SK-N-SH (cell line): ENCODE measurements at regions not wholly inside any gene's neighbourhood (a gene's known extent, or its start where the extent isn't known, plus 50 kb on each side); places are given as distances from the start of the nearest gene placed in this dataset.

Source experiments
- CTCF ChIA-PET: fragments of 300-600, 350-600 bp; formaldehyde crosslinking; extraction: SDS; loops from one replicate; lab custom pipeline; 2021; lab: Yijun Ruan, JAX
- POLR2A ChIA-PET: fragments of 350-600 bp; sonication (Branson Sonifier 250); formaldehyde crosslinking; extraction: SDS; loops from one replicate; lab custom pipeline; 2020; ENCODE audit warnings: antibody characterized with exemption, inconsistent platforms; lab: Yijun Ruan, JAX
- DNase-seq: peaks from one replicate; pipeline ENCODE4 v3.0.0; 2012
- H2AFZ ChIP-seq: fragments of 200-600 bp; sonication (generic); 2 replicates; pipeline ENCODE4 v1.8.1; 2016; ENCODE audit warnings: antibody characterized with exemption, mild to moderate bottlenecking, low read depth
- H3F3A ChIP-seq: fragments of 200-600 bp; sonication (generic); replicated peaks from 2 replicates; pipeline ENCODE3; 2016; ENCODE audit warnings: antibody characterized with exemption, mild to moderate bottlenecking; ENCODE audit not compliant: insufficient read depth
- H3K27ac ChIP-seq, 2 experiments: fragments of 200-500 bp in 1 of 2; fragments of 200-600 bp in 1 of 2; sonication (Bioruptor generic) in 1 of 2; sonication (generic), shearing (Covaris generic) in 1 of 2; 2 replicates each; pipeline versions ENCODE4 v1.5.1 to v1.6.1; 2014 to 2016; ENCODE audit warnings: low read depth in 2 of 2, inconsistent platforms in 1 of 2, low read length in 1 of 2, mild to moderate bottlenecking in 1 of 2, mixed read lengths in 1 of 2
- H3K27me3 ChIP-seq: fragments of 200-600 bp; sonication (generic), shearing (Covaris generic); 2 replicates; pipeline ENCODE4 v1.6.1; 2016; ENCODE audit warnings: mixed run types; ENCODE audit not compliant: insufficient read depth
- H3K36me3 ChIP-seq, 2 experiments: fragments of 200-500 bp in 1 of 2; fragments of 200-600 bp in 1 of 2; sonication (Bioruptor generic) in 1 of 2; sonication (generic) in 1 of 2; replicated peaks in 1 of 2; 2 replicates each; pipeline versions ENCODE3 to v1.5.1; 2014 to 2016; ENCODE audit warnings: low read length in 1 of 2, mild to moderate bottlenecking in 1 of 2; ENCODE audit not compliant: insufficient read depth in 2 of 2, control insufficient read depth in 1 of 2
- H3K4me1 ChIP-seq, 2 experiments: fragments of 200-500 bp in 1 of 2; fragments of 200-600 bp in 1 of 2; sonication (Bioruptor generic) in 1 of 2; sonication (generic), shearing (Covaris generic) in 1 of 2; 2 replicates each; pipeline versions ENCODE4 v1.5.1 to v1.6.1; 2014 to 2016; ENCODE audit warnings: low read depth in 1 of 2, low read length in 1 of 2, mixed run types in 1 of 2; ENCODE audit not compliant: insufficient read depth in 2 of 2, control insufficient read depth in 1 of 2
- H3K4me2 ChIP-seq: fragments of 200-600 bp; sonication (generic), shearing (Covaris generic); 2 replicates; pipeline ENCODE4 v1.6.1; 2017; ENCODE audit warnings: mixed run types
- H3K4me3 ChIP-seq, 2 experiments: fragments of 200-500 bp in 1 of 2; fragments of 200-600 bp in 1 of 2; sonication (Bioruptor generic) in 1 of 2; sonication (generic), shearing (Covaris generic) in 1 of 2; 2 replicates each; pipeline versions ENCODE4 v1.5.1 to v1.8.1; 2014 to 2016; ENCODE audit warnings: low read depth in 2 of 2, inconsistent platforms in 1 of 2, low read length in 1 of 2, mild to moderate bottlenecking in 1 of 2, mixed read lengths in 1 of 2, moderate library complexity in 1 of 2
- H3K79me2 ChIP-seq: fragments of 200-600 bp; sonication (generic); 2 replicates; pipeline ENCODE4 v1.8.1; 2017; ENCODE audit warnings: mild to moderate bottlenecking; ENCODE audit not compliant: insufficient read depth
- H3K9ac ChIP-seq: fragments of 200-600 bp; sonication (generic); 2 replicates; pipeline ENCODE4 v1.6.1; 2017; ENCODE audit warnings: mixed run types
- H3K9me2 ChIP-seq: fragments of 200-600 bp; sonication (generic); 2 replicates; pipeline ENCODE4 v1.6.1; 2017; ENCODE audit warnings: mixed run types
- H3K9me3 ChIP-seq: fragments of 200-600 bp; sonication (generic); 2 replicates; pipeline ENCODE4 v1.6.1; 2017; ENCODE audit warnings: mixed run types, mild to moderate bottlenecking, moderate library complexity
- H4K20me1 ChIP-seq: fragments of 200-600 bp; sonication (generic); 2 replicates; pipeline ENCODE4 v1.6.1; 2017; ENCODE audit warnings: mild to moderate bottlenecking, mixed run types; ENCODE audit not compliant: insufficient read depth
- CHD2 ChIP-seq: fragments of 150-350 bp; IDR thresholded peaks from 2 replicates; pipeline ENCODE4 v1.6.1; 2018; ENCODE audit warnings: low read length; ENCODE audit not compliant: partially characterized antibody
- ELF1 ChIP-seq: IDR thresholded peaks from 2 replicates; pipeline ENCODE4 v1.4.0; 2012
- EZH2phosphoT487 ChIP-seq: fragments of 200-600 bp; sonication (generic); IDR thresholded peaks from 2 replicates; pipeline ENCODE4 v1.6.1; 2017; ENCODE audit warnings: low read depth, mixed run types, mild to moderate bottlenecking, antibody characterized with exemption, moderate library complexity, borderline replicate concordance
- FOSL2 ChIP-seq: IDR thresholded peaks from 2 replicates; pipeline ENCODE4 v1.4.0; 2012; ENCODE audit warnings: low read depth, mild to moderate bottlenecking, moderate library complexity, borderline replicate concordance
- FOXJ3 ChIP-seq: sonication (generic); formaldehyde crosslinking; IDR thresholded peaks from 2 replicates; pipeline ENCODE4 v1.5.1; 2020; ENCODE audit warnings: mild to moderate bottlenecking, missing genetic modification reagents
- FOXM1 ChIP-seq: IDR thresholded peaks from 2 replicates; pipeline ENCODE4 v1.4.0; 2012; ENCODE audit warnings: low read depth, mild to moderate bottlenecking
- GATA2 ChIP-seq: sonication (generic); formaldehyde crosslinking; IDR thresholded peaks from 2 replicates; pipeline ENCODE4 v1.5.0; 2020; ENCODE audit warnings: mild to moderate bottlenecking, missing genetic modification reagents
- JUND ChIP-seq: IDR thresholded peaks from 2 replicates; pipeline ENCODE4 v1.4.0; 2012
- MEF2A ChIP-seq: IDR thresholded peaks from 2 replicates; pipeline ENCODE4 v1.4.0; 2012; ENCODE audit warnings: low read depth, borderline replicate concordance
- NFIC ChIP-seq: IDR thresholded peaks from 2 replicates; pipeline ENCODE4 v1.4.0; 2012; ENCODE audit warnings: borderline replicate concordance
- NRF1 ChIP-seq: IDR thresholded peaks from 2 replicates; pipeline ENCODE4 v1.6.1; 2012; ENCODE audit warnings: low read depth, mild to moderate bottlenecking, low read length
- POLR2AphosphoS5 ChIP-seq: IDR thresholded peaks from 2 replicates; pipeline ENCODE4 v1.6.1; 2012; ENCODE audit warnings: low read depth, low read length
- RAD21 ChIP-seq: IDR thresholded peaks from 2 replicates; pipeline ENCODE4 v1.6.1; 2012; ENCODE audit warnings: mild to moderate bottlenecking, low read length
- RCOR1 ChIP-seq: fragments of 150-350 bp; IDR thresholded peaks from 2 replicates; pipeline ENCODE4 v1.6.1; 2017; ENCODE audit warnings: antibody characterized with exemption, low read length
- RFX5 ChIP-seq: IDR thresholded peaks from 2 replicates; pipeline ENCODE4 v1.6.1; 2012; ENCODE audit warnings: mild to moderate bottlenecking, improper control_type of control experiment, low read length
- RXRA ChIP-seq: IDR thresholded peaks from 2 replicates; pipeline ENCODE4 v1.4.0; 2012; ENCODE audit warnings: low read depth, mild to moderate bottlenecking, borderline replicate concordance
- SIN3A ChIP-seq: IDR thresholded peaks from 2 replicates; pipeline ENCODE4 v1.6.1; 2012; ENCODE audit warnings: low read depth, mild to moderate bottlenecking, low read length, moderate library complexity, borderline replicate concordance
- SMC3 ChIP-seq: IDR thresholded peaks from 2 replicates; pipeline ENCODE4 v1.6.1; 2012; ENCODE audit warnings: low read depth, low read length, improper control_type of control experiment
- TCF12 ChIP-seq: IDR thresholded peaks from 2 replicates; pipeline ENCODE4 v1.4.0; 2012
- YY1 ChIP-seq: IDR thresholded peaks from 2 replicates; pipeline ENCODE4 v1.4.0; 2012; ENCODE audit warnings: low read depth, mild to moderate bottlenecking
- WGBS: methylation state at CpG from one replicate; pipeline ENCODE4 v1.1.6; 2017; ENCODE audit warnings: low lambda C conversion rate; 5-methylcytosine and 5-hydroxymethylcytosine counted together
- TF ChIP-seq, protein P1 (sequence below): fragments of 150-350 bp; IDR thresholded peaks from 2 replicates; pipeline ENCODE4 v1.6.1; 2017; ENCODE audit warnings: antibody characterized with exemption, low read length, low read depth, borderline replicate concordance
- TF ChIP-seq, protein P2 (sequence below): fragments of 150-350 bp; IDR thresholded peaks from 2 replicates; pipeline ENCODE4 v1.6.1; 2016; ENCODE audit warnings: mild to moderate bottlenecking, low read depth, low read length

GRCh38 chr2:234873828-234874173, 78.0 kb upstream of the SH3BP4 start:
- Histone ChIP-seq H3F3A (no peaks in the 10 kb centered on the region), H3K4me3 (no peak overlapping the region), H3K27ac (no peak overlapping the region), H3K4me2 (no peak overlapping the region), H3K36me3 (no peaks in the 10 kb centered on the region), H2AFZ (no peak overlapping the region), H3K79me2 (no peaks in the 10 kb centered on the region), H3K9ac (no peak overlapping the region), H3K9me2 (no peaks in the 10 kb centered on the region), H4K20me1 (no peaks in the 10 kb centered on the region), H3K4me1 (no peaks in the 10 kb centered on the region), H3K9me3 (no peaks in the 10 kb centered on the region), H3K27me3 (no peaks in the 10 kb centered on the region)
- ChIA-PET CTCF (no interaction called here), POLR2A (no interaction called here)
- 81% methylated on average over 6 of the region's 6 CpGs for WGBS
- no peak for TF ChIP-seq RAD21
- no peak for TF ChIP-seq FOXM1
- TF ChIP-seq YY1, result no peak
- no peak for TF ChIP-seq FOSL2
- TF ChIP-seq SIN3A, result no peak
- no peak for DNase-seq

DNA sequence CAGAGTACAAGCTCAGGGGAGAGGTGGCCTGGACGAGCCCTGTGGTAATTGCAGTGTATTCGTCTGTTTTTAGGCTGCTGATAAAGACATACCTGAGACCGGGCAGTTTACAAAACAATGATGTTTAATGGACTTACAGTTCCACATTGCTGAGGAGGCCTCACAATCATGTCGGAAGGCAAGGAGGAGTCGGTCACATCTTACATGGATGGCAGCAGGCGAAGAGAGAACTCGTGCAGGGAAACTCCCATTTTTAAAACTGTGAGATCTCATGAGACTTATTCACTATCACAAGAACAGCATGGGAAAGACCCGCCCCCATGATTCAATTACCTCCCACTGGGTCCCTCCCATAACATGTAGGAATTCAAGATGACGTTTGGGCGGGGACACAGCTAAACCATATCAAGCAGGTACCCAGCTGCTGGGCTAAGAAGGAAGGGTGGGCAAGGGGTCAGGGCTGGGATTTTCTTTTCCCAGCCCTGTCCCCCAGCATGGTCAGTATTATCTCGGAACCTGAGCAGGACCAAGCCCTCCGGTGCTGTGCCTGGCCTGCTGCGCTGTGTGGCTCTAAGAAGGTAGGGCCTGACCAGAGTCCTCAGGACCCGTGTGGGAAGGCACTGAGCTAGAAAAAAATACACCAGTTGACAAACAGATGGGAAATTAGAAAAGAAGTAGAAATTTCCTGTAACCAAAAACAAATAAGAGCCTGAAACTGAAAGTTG, 78.6 kb upstream of the SH3BP4 start:
- no peak overlapping the region for H3K27ac ChIP-seq
- TF ChIP-seq MEF2A (no peak), FOXJ3 (CRISPR knock-in tag) (no peak), RAD21 (no peak), NFIC (no peak), YY1 (no peak), RFX5 (no peak)
- TF ChIP-seq, protein P1, sequence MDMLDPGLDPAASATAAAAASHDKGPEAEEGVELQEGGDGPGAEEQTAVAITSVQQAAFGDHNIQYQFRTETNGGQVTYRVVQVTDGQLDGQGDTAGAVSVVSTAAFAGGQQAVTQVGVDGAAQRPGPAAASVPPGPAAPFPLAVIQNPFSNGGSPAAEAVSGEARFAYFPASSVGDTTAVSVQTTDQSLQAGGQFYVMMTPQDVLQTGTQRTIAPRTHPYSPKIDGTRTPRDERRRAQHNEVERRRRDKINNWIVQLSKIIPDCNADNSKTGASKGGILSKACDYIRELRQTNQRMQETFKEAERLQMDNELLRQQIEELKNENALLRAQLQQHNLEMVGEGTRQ, result no peak
- CTCF ChIA-PET, result no interaction called here

DNA sequence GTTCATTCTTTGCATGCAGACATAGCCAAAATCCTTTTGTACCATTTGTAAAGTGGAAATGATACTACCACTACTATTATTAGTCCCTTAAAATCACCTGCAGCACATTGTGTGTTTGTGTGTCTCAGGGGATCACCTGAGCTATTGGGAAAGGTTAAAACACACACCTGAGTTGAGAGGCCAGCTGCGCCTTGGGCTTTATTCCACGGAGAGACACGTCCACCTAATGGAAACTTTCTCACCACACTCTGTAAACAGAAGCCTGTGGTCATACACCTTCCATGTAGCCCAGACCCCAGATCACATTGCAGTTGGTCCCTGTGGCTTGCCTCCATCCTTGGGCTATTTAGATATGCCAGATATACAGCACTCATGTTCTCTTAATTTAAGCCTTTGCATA, 81.8 kb upstream of the SH3BP4 start:
- Histone ChIP-seq H3K9me2 (no peaks in the 10 kb centered on the region), H3K4me3 (no peak overlapping the region), H3K27ac (no peak overlapping the region), H3F3A (no peaks in the 10 kb centered on the region), H3K79me2 (no peaks in the 10 kb centered on the region), H3K4me1 (no peaks in the 10 kb centered on the region), H3K27me3 (no peaks in the 10 kb centered on the region), H2AFZ (no peak overlapping the region), H3K9ac (no peak overlapping the region), H3K4me2 (no peak overlapping the region), H3K9me3 (no peaks in the 10 kb centered on the region), H4K20me1 (no peaks in the 10 kb centered on the region), H3K36me3 (no peaks in the 10 kb centered on the region)
- ChIA-PET CTCF (interaction anchor here (1.6 kb wide), 1 partner anchor 12 kb away, joined by 6 read pairs; no protein-coding TSS in a partner anchor), POLR2A (no interaction called here)
- DNase-seq, result no peak
- 80% methylated on average over 3 of the region's 3 CpGs for WGBS
- TF ChIP-seq FOXJ3 (CRISPR knock-in tag), result no peak
- no peak for TF ChIP-seq GATA2
- no peak for TF ChIP-seq JUND
- no peak for TF ChIP-seq YY1
- TF ChIP-seq NRF1, result no peak
- no peak for TF ChIP-seq POLR2AphosphoS5
- no peak for TF ChIP-seq NFIC
- TF ChIP-seq ELF1, result no peak
- no peak for TF ChIP-seq RFX5
- TF ChIP-seq MEF2A, result no peak
- TF ChIP-seq, protein P2, sequence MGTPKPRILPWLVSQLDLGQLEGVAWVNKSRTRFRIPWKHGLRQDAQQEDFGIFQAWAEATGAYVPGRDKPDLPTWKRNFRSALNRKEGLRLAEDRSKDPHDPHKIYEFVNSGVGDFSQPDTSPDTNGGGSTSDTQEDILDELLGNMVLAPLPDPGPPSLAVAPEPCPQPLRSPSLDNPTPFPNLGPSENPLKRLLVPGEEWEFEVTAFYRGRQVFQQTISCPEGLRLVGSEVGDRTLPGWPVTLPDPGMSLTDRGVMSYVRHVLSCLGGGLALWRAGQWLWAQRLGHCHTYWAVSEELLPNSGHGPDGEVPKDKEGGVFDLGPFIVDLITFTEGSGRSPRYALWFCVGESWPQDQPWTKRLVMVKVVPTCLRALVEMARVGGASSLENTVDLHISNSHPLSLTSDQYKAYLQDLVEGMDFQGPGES, result no peak
- TF ChIP-seq TCF12, result no peak
- no peak for TF ChIP-seq SMC3
- TF ChIP-seq RCOR1, result no peak
- TF ChIP-seq RXRA, result no peak
- TF ChIP-seq EZH2phosphoT487, result no peak
- no peak for TF ChIP-seq RAD21
- no peak for TF ChIP-seq SIN3A
- no peak for TF ChIP-seq CHD2

More for the DNA sequence above, 78.6 kb upstream of the SH3BP4 start:
- WGBS, result 92% methylated on average over 14 of the region's 14 CpGs
- no peaks in the 10 kb centered on the region for H3F3A ChIP-seq
- H3K4me2 ChIP-seq, result no peak overlapping the region
- no peaks in the 10 kb centered on the region for H3K36me3 ChIP-seq
- H3K27me3 ChIP-seq, result no peaks in the 10 kb centered on the region
- no peak overlapping the region for H2AFZ ChIP-seq
- H3K4me1 ChIP-seq, result no peaks in the 10 kb centered on the region
- DNase-seq, result no peak
- no peaks in the 10 kb centered on the region for H3K9me2 ChIP-seq
- H3K79me2 ChIP-seq, result no peaks in the 10 kb centered on the region
- no peak overlapping the region for H3K9ac ChIP-seq
- no peaks in the 10 kb centered on the region for H3K9me3 ChIP-seq
- H3K4me3 ChIP-seq, result no peak overlapping the region
- no peaks in the 10 kb centered on the region for H4K20me1 ChIP-seq
- POLR2A ChIA-PET, result no interaction called here
